ENCODE measurements at regions not wholly inside any gene's neighbourhood (a gene's known extent, or its start where the extent isn't known, plus 50 kb on each side); places are given as distances from the start of the nearest gene placed in this dataset.

DNA sequence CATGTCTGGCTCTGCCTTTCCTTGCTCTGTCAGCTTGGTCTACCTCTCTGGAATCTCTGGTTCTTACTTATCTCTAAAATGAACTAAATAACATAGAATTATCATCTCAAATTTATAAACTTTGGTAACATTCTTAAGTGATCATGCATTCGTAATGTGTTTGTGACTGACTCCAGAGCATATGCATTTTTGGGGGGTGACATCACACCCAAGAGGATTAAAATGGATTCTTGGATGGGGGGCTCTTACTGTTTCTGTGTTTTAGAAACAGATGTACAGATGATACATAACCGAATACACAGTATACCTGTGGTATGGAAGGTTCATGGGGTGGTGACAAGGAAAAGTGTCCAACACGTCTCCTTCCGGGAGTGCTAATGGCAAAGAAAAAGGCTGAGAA lies 1162.1 kb downstream of the VRK1 start:
- Histone ChIP-seq H3K79me2 (ENCODE audit: control insufficient read depth, insufficient read depth, low read length) (no peaks in the 10 kb centered on the region), H3K27ac (ENCODE audit: insufficient read depth, low read depth, low read length) (no peak overlapping the region), H4K20me1 (replicated peaks; ENCODE audit: control insufficient read depth, extremely low read depth, insufficient read depth, low read length) (no peaks in the 10 kb centered on the region), H3K9ac (replicated peaks; ENCODE audit: extremely low read depth, insufficient read depth, low read length) (no peak overlapping the region), H3K4me3 (replicated peaks in 1 of 3; ENCODE audit: insufficient read depth in 1 of 3, low read depth in 1 of 3, low read length in 3 of 3) (no peak overlapping the region), H3K4me1 (ENCODE audit: control insufficient read depth, extremely low read depth, insufficient read depth, low read length) (no peaks in the 10 kb centered on the region), H3K27me3 (ENCODE audit: control insufficient read depth in 2 of 2, insufficient read depth in 2 of 2, low read length in 2 of 2) (no peaks in the 10 kb centered on the region), H3K9me3 (replicated peaks; ENCODE audit: control insufficient read depth, insufficient read depth, low read length) (peaks cover 3% of the 10 kb centered on the region), H3K4me2 (ENCODE audit: insufficient read depth, low read length) (no peak overlapping the region), H3K36me3 (ENCODE audit: control insufficient read depth in 2 of 2, extremely low read depth in 1 of 2, insufficient read depth in 2 of 2, low read length in 2 of 2) (no peaks in the 10 kb centered on the region), H2AFZ (ENCODE audit: low read depth, low read length) (no peak overlapping the region), H3K9me1 (replicated peaks; ENCODE audit: control insufficient read depth, extremely low read depth, insufficient read depth, low read length) (no peaks in the 10 kb centered on the region)
- POLR2A ChIA-PET: no interaction called here
- TF ChIP-seq GATA2 (IDR thresholded peaks at IDR 0.05; ENCODE audit: insufficient read depth, insufficient read length, low read depth, low read length) (no peak), POLR2A (IDR thresholded peaks at IDR 0.05; ENCODE audit: low read depth, low read length) (no peak)
- TF ChIP-seq, protein P1, sequence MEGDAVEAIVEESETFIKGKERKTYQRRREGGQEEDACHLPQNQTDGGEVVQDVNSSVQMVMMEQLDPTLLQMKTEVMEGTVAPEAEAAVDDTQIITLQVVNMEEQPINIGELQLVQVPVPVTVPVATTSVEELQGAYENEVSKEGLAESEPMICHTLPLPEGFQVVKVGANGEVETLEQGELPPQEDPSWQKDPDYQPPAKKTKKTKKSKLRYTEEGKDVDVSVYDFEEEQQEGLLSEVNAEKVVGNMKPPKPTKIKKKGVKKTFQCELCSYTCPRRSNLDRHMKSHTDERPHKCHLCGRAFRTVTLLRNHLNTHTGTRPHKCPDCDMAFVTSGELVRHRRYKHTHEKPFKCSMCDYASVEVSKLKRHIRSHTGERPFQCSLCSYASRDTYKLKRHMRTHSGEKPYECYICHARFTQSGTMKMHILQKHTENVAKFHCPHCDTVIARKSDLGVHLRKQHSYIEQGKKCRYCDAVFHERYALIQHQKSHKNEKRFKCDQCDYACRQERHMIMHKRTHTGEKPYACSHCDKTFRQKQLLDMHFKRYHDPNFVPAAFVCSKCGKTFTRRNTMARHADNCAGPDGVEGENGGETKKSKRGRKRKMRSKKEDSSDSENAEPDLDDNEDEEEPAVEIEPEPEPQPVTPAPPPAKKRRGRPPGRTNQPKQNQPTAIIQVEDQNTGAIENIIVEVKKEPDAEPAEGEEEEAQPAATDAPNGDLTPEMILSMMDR (IDR thresholded peaks at IDR 0.05; ENCODE audit: extremely low read depth in 1 of 2, insufficient read depth in 1 of 2, low read depth in 1 of 2, low read length in 2 of 2): no peak
- intact Hi-C loops (cut with micrococcal nuclease) (no loop called here), dilution Hi-C loops (cut with MboI; ENCODE audit: extremely low pct_ligation_motif_present, low sequenced_read_pairs) (no loop called here)
- CTCF ChIA-PET: no interaction called here
- no TSS peak for BruUV-seq (replicated peaks)
- FAIRE-seq: no peak
- no peak for DNase-seq (ENCODE audit: low read depth, low spot score)

DNA sequence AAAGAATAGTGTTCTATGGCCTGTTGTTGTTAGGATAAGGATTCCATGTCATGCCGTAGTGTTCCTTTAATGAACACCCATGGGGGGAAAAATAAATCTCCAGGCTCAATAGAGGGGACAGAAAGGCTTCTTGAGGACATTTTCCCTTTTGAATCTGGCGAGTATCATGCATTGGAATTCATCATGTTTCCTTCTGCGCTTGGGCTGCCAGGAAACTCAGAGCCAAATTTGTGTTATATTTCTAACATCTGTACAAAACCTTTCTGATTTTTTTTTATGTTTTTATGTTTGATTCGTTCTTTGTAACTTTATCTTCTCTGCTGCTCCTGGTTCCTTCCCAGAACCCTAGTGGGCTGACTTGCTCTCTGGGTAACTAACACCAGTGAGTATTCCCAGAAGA lies 1163.3 kb downstream of the VRK1 start:
- H3K4me2 ChIP-seq (ENCODE audit: insufficient read depth, low read length): no peak overlapping the region
- H3K27me3 ChIP-seq (ENCODE audit: control insufficient read depth in 2 of 2, insufficient read depth in 2 of 2, low read length in 2 of 2): no peaks in the 10 kb centered on the region
- no peak overlapping the region for H2AFZ ChIP-seq (ENCODE audit: low read depth, low read length)
- CTCF ChIA-PET: no interaction called here
- intact Hi-C loops (cut with micrococcal nuclease) (no loop called here), dilution Hi-C loops (cut with MboI; ENCODE audit: extremely low pct_ligation_motif_present, low sequenced_read_pairs) (no loop called here)
- no peaks in the 10 kb centered on the region for H3K36me3 ChIP-seq (ENCODE audit: control insufficient read depth in 2 of 2, extremely low read depth in 1 of 2, insufficient read depth in 2 of 2, low read length in 2 of 2)
- POLR2A ChIA-PET: no interaction called here
- no TSS peak for BruUV-seq (replicated peaks)
- H3K79me2 ChIP-seq (ENCODE audit: control insufficient read depth, insufficient read depth, low read length): no peaks in the 10 kb centered on the region
- H4K20me1 ChIP-seq (replicated peaks; ENCODE audit: control insufficient read depth, extremely low read depth, insufficient read depth, low read length): no peaks in the 10 kb centered on the region
- no peak overlapping the region for H3K27ac ChIP-seq (ENCODE audit: insufficient read depth, low read depth, low read length)
- FAIRE-seq (no peak), DNase-seq (ENCODE audit: low read depth, low spot score) (no peak)
- no peaks in the 10 kb centered on the region for H3K4me1 ChIP-seq (ENCODE audit: control insufficient read depth, extremely low read depth, insufficient read depth, low read length)
- H3K9me1 ChIP-seq (replicated peaks; ENCODE audit: control insufficient read depth, extremely low read depth, insufficient read depth, low read length): no peaks in the 10 kb centered on the region
- no peak for TF ChIP-seq POLR2AphosphoS5 (IDR thresholded peaks at IDR 0.05; ENCODE audit: insufficient read depth, low read depth, low read length)
- no peak for TF ChIP-seq GATA2 (IDR thresholded peaks at IDR 0.05; ENCODE audit: insufficient read depth, insufficient read length, low read depth, low read length)
- no peak for TF ChIP-seq JUN (IDR thresholded peaks at IDR 0.05; ENCODE audit: borderline replicate concordance, insufficient read depth, insufficient read length, low read depth)
- TF ChIP-seq EZH2 (IDR thresholded peaks at IDR 0.05; ENCODE audit: borderline replicate concordance, low read depth, low read length, severe bottlenecking): no peak
- TF ChIP-seq, protein P1 (IDR thresholded peaks at IDR 0.05; ENCODE audit: extremely low read depth in 1 of 2, insufficient read depth in 1 of 2, low read depth in 1 of 2, low read length in 2 of 2): no peak
- no peak for TF ChIP-seq FOS (IDR thresholded peaks at IDR 0.05; ENCODE audit: borderline replicate concordance, insufficient read depth, low read length)
- TF ChIP-seq, protein P2, sequence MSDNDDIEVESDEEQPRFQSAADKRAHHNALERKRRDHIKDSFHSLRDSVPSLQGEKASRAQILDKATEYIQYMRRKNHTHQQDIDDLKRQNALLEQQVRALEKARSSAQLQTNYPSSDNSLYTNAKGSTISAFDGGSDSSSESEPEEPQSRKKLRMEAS (IDR thresholded peaks at IDR 0.05; ENCODE audit: insufficient read depth, insufficient read length): no peak
- no peak for TF ChIP-seq MYC (IDR thresholded peaks at IDR 0.05; ENCODE audit: low read depth, low read length)
- H3K4me3 ChIP-seq (replicated peaks in 1 of 3; ENCODE audit: insufficient read depth in 1 of 3, low read depth in 1 of 3, low read length in 3 of 3): no peak overlapping the region
- peaks cover 3% of the 10 kb centered on the region for H3K9me3 ChIP-seq (replicated peaks; ENCODE audit: control insufficient read depth, insufficient read depth, low read length)
- H3K9ac ChIP-seq (replicated peaks; ENCODE audit: extremely low read depth, insufficient read depth, low read length): no peak overlapping the region
